Stimulated activated naive B cell treated with anti-CD40 and anti-IgM and Interleukin-4, amounts not matched to agents 10 μg/mL and 1 μg/mL and 100 μg/mL, for 72 hours (primary cell): ENCODE measurements at regions not wholly inside any gene's neighbourhood (a gene's known extent, or its start where the extent isn't known, plus 50 kb on each side); places are given as distances from the start of the nearest gene placed in this dataset.

ENCODE experiments used
- ATAC-seq, 2 donors: fragments of 150-1000 bp; cut with Tn5 transposase; replicated peaks; 2 replicates each; pipeline ENCODE4 v1.10.0; 2021; ENCODE audit warnings: moderate library complexity in 1 of 2
- DNase-seq: peaks from one replicate; pipeline ENCODE4 v3.0.0; 2021
- H3K27ac Mint-ChIP-seq: one replicate; pipeline ENCODE4 v1.8.0; 2022; ENCODE audit warnings: mild to moderate bottlenecking, mixed read lengths
- H3K27me3 Mint-ChIP-seq, 2 donors: one replicate each; pipeline ENCODE4 v1.8.0; 2022; ENCODE audit warnings: mixed read lengths in 2 of 2
- H3K36me3 Mint-ChIP-seq, 2 donors: one replicate each; pipeline ENCODE4 v1.8.0; 2022; ENCODE audit warnings: mixed read lengths in 2 of 2, mild to moderate bottlenecking in 1 of 2
- H3K4me1 Mint-ChIP-seq, 2 donors: one replicate each; pipeline ENCODE4 v1.8.0; 2022; ENCODE audit warnings: mixed read lengths in 2 of 2, mild to moderate bottlenecking in 1 of 2
- H3K4me3 Mint-ChIP-seq, 2 donors: one replicate each; pipeline ENCODE4 v1.8.0; 2022; ENCODE audit warnings: mild to moderate bottlenecking in 2 of 2, mixed read lengths in 2 of 2, moderate library complexity in 1 of 2
- H3K9me3 Mint-ChIP-seq, 2 donors: one replicate each; pipeline ENCODE4 v1.8.0; 2022; ENCODE audit warnings: mixed read lengths in 2 of 2, mild to moderate bottlenecking in 1 of 2

DNA sequence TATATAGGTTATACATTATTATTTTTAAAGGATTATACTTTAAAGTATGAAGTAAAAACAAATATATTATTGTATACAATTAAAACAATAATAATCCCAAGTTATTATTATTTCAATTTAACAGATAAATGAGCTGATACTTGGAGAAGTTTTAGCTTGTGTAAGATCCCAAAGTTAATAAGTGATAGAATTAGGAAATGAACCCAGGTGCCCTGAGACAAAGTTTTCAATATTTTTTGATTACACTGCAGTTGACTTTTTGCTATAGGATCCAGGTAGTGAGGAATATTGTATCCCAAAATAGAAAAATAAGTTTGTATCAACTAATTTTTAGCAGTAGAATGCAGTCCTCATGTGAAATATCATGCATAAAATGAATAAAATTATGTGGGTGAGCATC lies 543.2 kb upstream of the ZNF608 start:
- DNase-seq (no peak), ATAC-seq (no peak)
- H3K4me3 Mint-ChIP-seq, result no peak overlapping the region
- no peaks in the 10 kb centered on the region for H3K36me3 Mint-ChIP-seq
- peaks cover 9 to 10% of the 10 kb centered on the region in 2 donors for H3K4me1 Mint-ChIP-seq
- H3K27me3 Mint-ChIP-seq, result no peaks in the 10 kb centered on the region
- H3K9me3 Mint-ChIP-seq, result no peaks in the 10 kb centered on the region
- no peak overlapping the region for H3K27ac Mint-ChIP-seq

DNA sequence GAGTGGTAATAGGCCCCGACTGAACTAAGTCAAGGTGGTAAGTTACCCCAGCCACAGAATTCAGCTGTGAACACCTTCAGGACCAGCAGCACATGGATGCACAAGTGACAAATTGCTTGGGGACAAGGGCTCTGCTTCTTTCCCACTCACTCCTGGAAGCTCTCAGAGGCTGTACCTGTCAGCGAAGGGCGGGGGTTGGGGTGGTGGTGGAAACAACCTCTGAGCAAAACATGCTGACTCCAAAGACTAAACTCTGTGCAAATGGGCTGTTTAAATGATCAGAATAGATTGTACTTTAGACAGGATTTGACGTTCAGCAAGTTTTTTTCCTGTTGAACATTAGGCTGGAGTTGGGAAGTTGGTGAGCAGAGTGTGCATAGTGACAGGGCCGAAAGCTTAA lies 544.5 kb upstream of the ZNF608 start:
- no peak for DNase-seq
- H3K27me3 Mint-ChIP-seq, result no peaks in the 10 kb centered on the region
- no peaks in the 10 kb centered on the region for H3K9me3 Mint-ChIP-seq
- H3K36me3 Mint-ChIP-seq, result no peaks in the 10 kb centered on the region
- no peak overlapping the region for H3K4me3 Mint-ChIP-seq
- H3K27ac Mint-ChIP-seq, result no peak overlapping the region
- H3K4me1 Mint-ChIP-seq, result peaks cover 9 to 10% of the 10 kb centered on the region in 2 donors
- ATAC-seq, result no peak

DNA sequence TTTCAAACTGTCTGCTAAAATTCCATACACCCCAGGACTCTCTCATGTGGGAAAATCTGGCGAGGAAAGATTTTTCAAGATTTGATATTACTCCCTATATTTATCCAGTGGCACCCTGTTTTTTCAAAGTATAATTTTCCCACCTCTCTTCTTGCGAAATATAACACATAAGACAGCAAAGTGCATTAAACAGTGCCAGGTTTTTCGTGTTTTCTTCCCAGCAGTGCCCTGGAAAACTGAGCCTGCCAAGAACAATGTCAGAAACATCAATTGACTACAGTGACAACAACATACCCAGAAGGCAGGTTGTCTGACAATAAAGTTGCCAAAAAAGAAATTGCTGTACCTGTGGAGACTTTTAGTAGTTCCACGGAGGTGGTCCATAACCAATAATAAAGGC lies 545.0 kb upstream of the ZNF608 start:
- Mint-ChIP-seq H3K4me1 (peaks cover 9 to 10% of the 10 kb centered on the region in 2 donors), H3K36me3 (no peaks in the 10 kb centered on the region), H3K9me3 (no peaks in the 10 kb centered on the region), H3K27ac (no peak overlapping the region), H3K27me3 (no peaks in the 10 kb centered on the region), H3K4me3 (no peak overlapping the region)
- ATAC-seq, result no peak
- no peak for DNase-seq

DNA sequence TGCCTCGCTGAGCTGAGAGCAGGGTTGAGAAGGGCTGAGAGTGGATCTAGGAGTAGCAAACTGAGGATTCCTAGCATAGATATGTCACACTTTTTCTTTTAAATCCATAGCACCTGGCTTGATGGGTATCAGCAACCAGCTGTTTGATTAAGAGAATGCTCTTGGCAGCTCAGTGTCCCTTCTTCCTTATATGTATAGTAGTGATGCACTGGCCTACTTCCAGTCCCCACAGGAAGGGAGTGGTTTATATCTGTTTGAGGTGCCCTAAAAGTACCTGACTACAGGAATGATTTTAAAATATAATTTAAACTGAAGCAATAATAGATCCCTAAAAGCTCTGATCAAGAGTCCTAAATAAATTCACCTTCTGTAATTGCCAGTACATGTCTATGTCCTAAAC lies 546.8 kb upstream of the ZNF608 start:
- peaks cover 9 to 19% of the 10 kb centered on the region in 2 donors for H3K4me1 Mint-ChIP-seq
- H3K27ac Mint-ChIP-seq, result no peak overlapping the region
- H3K27me3 Mint-ChIP-seq, result no peaks in the 10 kb centered on the region
- H3K36me3 Mint-ChIP-seq, result no peaks in the 10 kb centered on the region
- DNase-seq (no peak), ATAC-seq (no peak)
- no peaks in the 10 kb centered on the region for H3K9me3 Mint-ChIP-seq
- H3K4me3 Mint-ChIP-seq, result no peak overlapping the region

DNA sequence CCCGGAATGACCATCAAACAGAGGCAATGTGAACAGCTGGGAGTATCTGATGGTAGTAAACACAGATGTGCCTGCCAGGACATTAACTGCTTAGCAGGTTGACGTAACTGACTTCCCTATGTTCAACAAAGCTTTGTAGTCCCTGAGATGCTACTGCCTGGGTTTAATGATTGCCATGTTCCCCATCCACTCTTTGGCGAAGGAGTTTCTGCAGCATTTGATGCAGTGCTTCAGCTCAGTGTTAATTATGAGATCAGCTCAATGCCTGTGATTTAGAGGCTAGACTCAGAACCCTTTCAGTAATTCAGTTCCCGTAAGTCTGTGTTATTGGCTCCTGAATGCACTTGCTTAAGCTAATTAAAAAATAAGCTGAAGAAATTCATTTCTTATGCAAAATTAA lies 547.3 kb upstream of the ZNF608 start:
- Mint-ChIP-seq H3K27me3 (no peaks in the 10 kb centered on the region), H3K27ac (no peak overlapping the region), H3K9me3 (no peaks in the 10 kb centered on the region), H3K36me3 (no peaks in the 10 kb centered on the region), H3K4me3 (no peak overlapping the region), H3K4me1 (peaks cover 9 to 22% of the 10 kb centered on the region in 2 donors)
- ATAC-seq, result no peak
- no peak for DNase-seq

DNA sequence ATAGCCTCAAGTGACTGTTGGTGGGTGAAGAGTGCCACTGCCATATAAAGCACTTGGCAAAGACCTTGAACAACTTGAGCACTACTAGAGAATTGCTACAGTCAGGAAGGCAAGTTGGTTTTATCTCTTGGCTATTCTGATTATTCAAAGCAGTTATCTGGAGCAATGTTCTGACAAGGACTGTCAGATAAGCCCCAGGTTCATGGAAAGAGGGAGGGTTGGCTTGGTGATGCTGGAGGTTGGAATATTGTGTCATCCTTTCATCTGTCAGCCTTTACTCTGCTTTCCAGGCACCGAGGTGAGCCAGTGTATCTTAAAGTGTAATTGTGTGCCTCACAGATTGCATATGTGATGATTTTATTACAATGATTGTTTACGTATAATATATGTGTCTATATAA lies 548.4 kb upstream of the ZNF608 start:
- Mint-ChIP-seq H3K27ac (no peak overlapping the region), H3K36me3 (no peaks in the 10 kb centered on the region), H3K4me1 (peaks cover 9 to 22% of the 10 kb centered on the region in 2 donors), H3K27me3 (no peaks in the 10 kb centered on the region), H3K9me3 (no peaks in the 10 kb centered on the region), H3K4me3 (no peak overlapping the region)
- ATAC-seq (no peak), DNase-seq (no peak)

DNA sequence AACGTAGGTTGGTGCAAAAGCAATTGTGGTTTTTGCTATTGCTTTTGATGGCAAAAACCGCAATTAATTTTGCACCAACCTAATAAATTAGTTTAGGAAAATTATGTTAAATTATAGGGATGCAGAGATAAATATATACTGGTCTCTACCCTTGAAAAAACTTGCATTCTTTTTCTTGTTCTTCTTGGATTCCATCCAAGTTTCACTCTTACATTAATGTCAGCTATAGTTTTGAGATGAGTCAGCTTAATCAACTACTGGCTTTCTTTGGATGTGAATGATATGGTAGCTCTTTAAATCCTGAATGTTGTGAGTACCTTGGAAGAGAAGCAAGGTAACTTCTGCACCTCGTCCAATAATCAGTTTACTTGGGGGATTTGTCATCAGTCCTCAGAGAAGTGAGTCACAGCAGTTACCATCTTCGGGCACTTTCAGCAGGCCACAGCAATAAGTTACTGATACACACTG lies 549.0 kb upstream of the ZNF608 start:
- H3K4me1 Mint-ChIP-seq, result peaks cover 9 to 22% of the 10 kb centered on the region in 2 donors
- DNase-seq, result no peak
- no peak overlapping the region for H3K27ac Mint-ChIP-seq
- H3K36me3 Mint-ChIP-seq, result no peaks in the 10 kb centered on the region
- no peaks in the 10 kb centered on the region for H3K9me3 Mint-ChIP-seq
- ATAC-seq, result no peak
- no peaks in the 10 kb centered on the region for H3K27me3 Mint-ChIP-seq
- H3K4me3 Mint-ChIP-seq, result no peak overlapping the region

DNA sequence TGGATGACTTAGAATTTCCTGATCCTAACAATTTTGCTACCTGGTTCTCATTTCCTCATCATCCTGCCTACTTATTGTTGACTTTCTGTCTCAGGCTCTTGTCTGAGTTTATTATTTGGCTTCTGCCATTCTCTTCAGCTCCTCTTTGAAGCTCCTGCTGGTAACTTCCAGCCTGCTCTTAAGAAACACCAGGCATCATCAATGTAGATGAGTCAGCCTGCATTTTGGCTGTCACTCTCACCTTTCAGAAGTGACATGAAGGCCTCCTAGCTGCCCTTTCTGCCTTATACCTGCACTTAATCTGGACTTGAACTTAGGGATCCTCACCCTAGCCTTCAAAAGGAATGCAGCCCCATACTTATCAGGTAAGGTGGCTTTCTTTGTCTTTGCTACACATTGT lies 551.8 kb upstream of the ZNF608 start:
- Mint-ChIP-seq H3K4me3 (no peak overlapping the region), H3K27ac (no peak overlapping the region), H3K9me3 (no peaks in the 10 kb centered on the region), H3K36me3 (no peaks in the 10 kb centered on the region), H3K4me1 (peaks cover 0 to 12% of the 10 kb centered on the region in 2 donors), H3K27me3 (no peaks in the 10 kb centered on the region)
- no peak for ATAC-seq
- DNase-seq, result no peak

DNA sequence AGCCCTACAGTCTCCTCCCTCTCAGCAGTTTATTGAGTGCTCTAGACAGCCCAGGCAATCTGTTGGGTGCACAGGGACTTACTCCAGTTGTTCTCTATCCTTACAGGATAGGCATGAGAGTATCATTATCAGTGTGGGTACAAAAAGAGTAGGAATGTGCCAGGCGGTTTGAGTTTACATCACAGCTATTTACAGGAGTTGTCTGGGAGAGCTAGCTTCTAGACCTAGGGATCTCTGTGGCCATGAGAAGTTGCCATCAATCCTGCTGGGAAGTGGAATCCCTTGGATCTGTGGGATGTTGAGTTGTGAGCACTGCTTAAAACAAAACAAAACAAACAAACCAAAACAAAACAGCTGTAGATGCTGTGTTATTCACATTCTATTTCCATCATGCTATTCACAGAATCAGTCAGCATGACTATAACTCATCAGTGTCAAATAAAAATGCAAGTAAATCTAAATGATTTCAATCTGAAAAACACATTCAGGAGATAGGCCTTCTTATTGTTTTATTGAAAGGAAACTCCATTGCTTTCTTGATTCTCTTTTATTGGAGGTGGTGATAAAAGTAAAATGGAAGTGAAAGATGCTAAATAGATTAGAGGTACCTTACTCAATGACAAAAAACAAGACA lies 552.4 kb upstream of the ZNF608 start:
- Mint-ChIP-seq H3K27ac (no peak overlapping the region), H3K27me3 (no peaks in the 10 kb centered on the region), H3K4me3 (no peak overlapping the region), H3K9me3 (no peaks in the 10 kb centered on the region), H3K4me1 (peaks cover 0 to 12% of the 10 kb centered on the region in 2 donors), H3K36me3 (no peaks in the 10 kb centered on the region)
- ATAC-seq (no peak), DNase-seq (no peak)

DNA sequence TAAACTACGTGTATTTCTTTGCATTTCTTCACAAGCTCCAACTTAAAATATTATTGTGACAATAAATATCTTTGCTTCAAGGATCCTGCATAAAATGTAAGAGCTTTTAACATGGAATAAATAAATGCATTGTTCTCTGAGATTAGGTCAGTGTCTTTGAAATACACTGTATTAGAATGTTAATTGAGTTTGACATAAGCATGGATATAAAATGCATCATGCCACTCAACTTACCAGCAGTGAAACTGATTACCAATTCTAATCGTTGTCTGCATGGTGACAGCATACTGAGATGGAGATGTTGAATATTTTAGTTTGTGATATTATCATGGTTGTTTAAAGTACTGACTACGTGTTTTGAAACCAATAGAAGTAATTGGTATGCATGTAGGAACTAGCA lies 555.3 kb upstream of the ZNF608 start:
- ATAC-seq, result no peak
- no peak overlapping the region for H3K4me3 Mint-ChIP-seq
- no peak for DNase-seq
- H3K4me1 Mint-ChIP-seq, result peaks cover 0 to 12% of the 10 kb centered on the region in 2 donors
- H3K27ac Mint-ChIP-seq, result no peak overlapping the region
- no peaks in the 10 kb centered on the region for H3K27me3 Mint-ChIP-seq
- peaks cover 0 to 9% of the 10 kb centered on the region in 2 donors for H3K36me3 Mint-ChIP-seq
- peaks cover 5 to 13% of the 10 kb centered on the region in 2 donors for H3K9me3 Mint-ChIP-seq

DNA sequence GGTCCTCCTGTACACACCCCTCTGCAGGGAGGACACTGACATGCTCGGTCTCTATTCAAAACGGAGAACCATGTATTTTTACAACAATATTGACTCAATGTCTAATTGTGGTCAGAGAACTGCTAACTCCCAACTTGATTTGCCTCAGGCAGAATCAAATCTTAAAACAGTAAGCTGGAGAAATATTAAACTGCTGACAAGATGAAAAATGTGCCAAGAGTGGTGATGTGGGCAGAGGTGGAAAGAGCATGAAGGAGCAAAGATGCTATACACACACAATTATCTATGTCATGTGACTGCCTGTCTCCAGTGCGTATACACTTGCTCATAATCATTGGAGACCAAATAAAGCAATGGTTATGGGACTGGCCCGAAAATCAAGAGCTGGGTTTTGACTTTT lies 556.1 kb upstream of the ZNF608 start:
- H3K4me1 Mint-ChIP-seq, result peaks cover 0 to 10% of the 10 kb centered on the region in 2 donors
- peaks cover 0 to 9% of the 10 kb centered on the region in 2 donors for H3K36me3 Mint-ChIP-seq
- H3K4me3 Mint-ChIP-seq, result no peak overlapping the region
- no peaks in the 10 kb centered on the region for H3K27me3 Mint-ChIP-seq
- no peak overlapping the region for H3K27ac Mint-ChIP-seq
- DNase-seq (no peak), ATAC-seq (no peak)
- H3K9me3 Mint-ChIP-seq, result peaks cover 7 to 13% of the 10 kb centered on the region in 2 donors

DNA sequence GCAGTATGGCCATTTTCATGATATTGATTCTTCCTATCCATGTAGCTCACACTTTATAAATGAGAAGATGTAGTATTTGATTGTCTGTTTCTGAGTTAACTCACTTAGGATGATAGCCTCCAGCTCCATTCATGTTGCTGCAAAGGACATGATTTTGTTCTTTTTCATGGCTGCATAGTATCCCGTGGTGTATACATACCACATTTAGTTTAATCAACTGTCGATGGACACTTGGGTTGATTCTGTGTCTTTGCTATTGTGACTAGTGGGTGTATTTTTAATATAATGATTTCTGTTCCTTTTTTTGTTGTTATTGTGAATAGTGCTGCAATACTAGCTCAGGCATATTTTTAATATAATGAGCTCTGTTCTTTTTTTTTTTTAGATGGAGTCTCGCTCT lies 560.3 kb upstream of the ZNF608 start:
- H3K27ac Mint-ChIP-seq, result no peak overlapping the region
- H3K9me3 Mint-ChIP-seq, result peaks cover 9 to 13% of the 10 kb centered on the region in 2 donors
- H3K36me3 Mint-ChIP-seq, result peaks cover 0 to 14% of the 10 kb centered on the region in 2 donors
- no peak overlapping the region for H3K4me3 Mint-ChIP-seq
- DNase-seq (no peak), ATAC-seq (no peak)
- H3K27me3 Mint-ChIP-seq, result no peaks in the 10 kb centered on the region
- no peaks in the 10 kb centered on the region for H3K4me1 Mint-ChIP-seq

DNA sequence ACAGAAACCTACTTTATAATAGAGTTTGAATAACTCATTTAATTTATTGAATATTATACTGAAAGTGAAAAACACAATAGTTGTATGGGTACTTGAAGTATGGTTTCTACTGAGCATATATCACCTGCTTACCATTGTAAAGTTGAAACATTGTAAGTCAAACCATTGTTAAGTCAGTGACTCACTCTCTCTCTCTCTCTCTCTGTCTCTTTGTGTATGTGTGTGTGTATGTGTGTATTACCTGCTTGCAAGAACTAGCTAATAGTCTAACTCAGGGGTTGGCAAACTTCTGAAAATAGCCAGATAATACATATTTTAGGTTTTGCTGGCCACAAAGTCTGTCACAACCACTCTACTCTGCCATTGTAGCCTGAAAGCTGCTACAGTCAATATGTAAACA lies 564.3 kb upstream of the ZNF608 start:
- DNase-seq, result no peak
- H3K27me3 Mint-ChIP-seq, result no peaks in the 10 kb centered on the region
- H3K27ac Mint-ChIP-seq, result no peak overlapping the region
- H3K9me3 Mint-ChIP-seq, result peaks cover 23 to 29% of the 10 kb centered on the region in 2 donors
- no peak overlapping the region for H3K4me3 Mint-ChIP-seq
- ATAC-seq, result no peak
- H3K36me3 Mint-ChIP-seq, result peaks cover 10 to 26% of the 10 kb centered on the region in 2 donors
- no peaks in the 10 kb centered on the region for H3K4me1 Mint-ChIP-seq

DNA sequence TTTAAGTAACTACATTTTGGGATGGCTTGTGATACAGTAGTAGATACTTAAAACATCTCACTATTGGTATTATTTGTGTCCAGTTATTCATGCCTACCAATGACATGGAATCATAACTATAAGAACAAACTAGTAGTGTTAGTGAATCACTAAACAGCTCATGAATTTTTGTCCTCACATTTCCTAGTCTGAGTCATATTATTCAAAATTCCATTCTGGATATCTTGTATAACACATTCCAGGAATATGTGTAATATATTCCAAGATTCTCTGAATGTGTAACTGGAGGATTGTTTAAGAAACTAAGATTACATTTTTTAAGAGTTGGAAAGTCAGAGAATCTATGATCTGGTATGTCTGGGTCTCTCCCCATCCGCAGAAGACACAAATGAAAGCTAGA lies 565.3 kb upstream of the ZNF608 start:
- H3K27me3 Mint-ChIP-seq, result no peaks in the 10 kb centered on the region
- peaks cover 19 to 20% of the 10 kb centered on the region in 2 donors for H3K9me3 Mint-ChIP-seq
- DNase-seq (no peak), ATAC-seq (no peak)
- no peaks in the 10 kb centered on the region for H3K4me1 Mint-ChIP-seq
- no peak overlapping the region for H3K4me3 Mint-ChIP-seq
- peaks cover 10 to 17% of the 10 kb centered on the region in 2 donors for H3K36me3 Mint-ChIP-seq
- no peak overlapping the region for H3K27ac Mint-ChIP-seq

DNA sequence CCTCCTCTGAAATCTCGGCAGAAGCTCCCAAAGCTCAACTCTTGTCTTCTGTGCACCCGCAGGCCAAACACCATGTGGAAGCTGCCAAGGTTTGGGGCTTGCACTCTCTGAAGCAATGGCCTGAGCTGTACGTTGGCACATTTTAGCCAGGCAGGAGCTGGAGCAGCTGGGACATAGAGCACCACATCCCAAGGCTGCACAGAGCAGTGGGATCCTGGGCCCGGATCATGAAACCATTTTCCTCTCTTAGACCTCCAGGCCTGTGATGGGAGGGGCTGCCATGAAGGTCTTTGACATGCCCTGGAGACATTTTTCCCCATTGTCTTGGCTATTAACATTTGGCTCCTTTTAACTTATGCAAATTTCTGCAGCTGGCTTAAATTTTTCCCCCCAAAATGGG lies 567.1 kb upstream of the ZNF608 start:
- Mint-ChIP-seq H3K27ac (no peak overlapping the region), H3K4me3 (no peak overlapping the region), H3K4me1 (no peaks in the 10 kb centered on the region), H3K27me3 (no peaks in the 10 kb centered on the region), H3K36me3 (peaks cover 10 to 12% of the 10 kb centered on the region in 2 donors), H3K9me3 (peaks cover 17 to 19% of the 10 kb centered on the region in 2 donors)
- no peak for DNase-seq
- no peak for ATAC-seq
